ENCODE measurements at regions not wholly inside any gene's neighbourhood (a gene's known extent, or its start where the extent isn't known, plus 50 kb on each side); places are given as distances from the start of the nearest gene placed in this dataset.

DNA sequence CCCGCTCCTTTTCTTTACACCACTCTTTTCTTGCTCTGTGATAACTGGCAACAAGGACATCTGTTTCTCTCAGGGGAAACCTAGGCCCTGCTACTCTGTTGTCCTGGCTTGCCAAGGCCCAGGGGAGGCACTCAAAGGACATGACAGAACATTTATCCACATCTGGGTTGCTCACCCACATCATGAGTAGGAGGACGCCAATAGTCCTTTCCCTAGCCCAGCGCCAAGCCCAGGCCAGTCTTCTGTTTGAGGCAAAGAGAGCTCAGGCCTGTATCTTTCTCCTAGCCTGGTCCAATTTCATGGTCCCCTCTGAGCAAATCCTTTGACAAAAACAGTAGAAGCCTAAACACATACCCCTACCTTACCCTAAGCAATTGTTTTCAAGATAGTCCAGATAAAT is 366.8 kb upstream of the SGCD start:
- no peaks in the 10 kb centered on the region for H3K4me1 Mint-ChIP-seq (ENCODE audit: low read depth)
- H3K27me3 Mint-ChIP-seq: no peaks in the 10 kb centered on the region
- no peak overlapping the region for H3K27ac Mint-ChIP-seq
- intact Hi-C loops (cut with micrococcal nuclease): no loop called here
- DNase-seq: no peak
- no peaks in the 10 kb centered on the region for H3K36me3 Mint-ChIP-seq
- ChIA-PET POLR2A (no interaction called here), CTCF (no interaction called here)
- no peaks in the 10 kb centered on the region for H3K9me3 Mint-ChIP-seq
- H3K4me3 Mint-ChIP-seq: no peak overlapping the region

GRCh38 chr5:155969537-155969936 is 357.4 kb upstream of the SGCD start:
- no peaks in the 10 kb centered on the region for H3K4me1 Mint-ChIP-seq (ENCODE audit: low read depth)
- no peaks in the 10 kb centered on the region for H3K36me3 Mint-ChIP-seq
- CTCF ChIA-PET: no interaction called here
- no peak overlapping the region for H3K27ac Mint-ChIP-seq
- peaks cover 11% of the 10 kb centered on the region for H3K9me3 Mint-ChIP-seq
- no peak overlapping the region for H3K4me3 Mint-ChIP-seq
- peaks cover 4% of the 10 kb centered on the region for H3K27me3 Mint-ChIP-seq
- POLR2A ChIA-PET: no interaction called here
- intact Hi-C loops (cut with micrococcal nuclease): no loop called here
- DNase-seq: no peak

- Mint-ChIP-seq H3K4me1 (ENCODE audit: low read depth) (no peaks in the 10 kb centered on the region), H3K27me3 (peaks cover 14% of the 10 kb centered on the region), H3K36me3 (no peaks in the 10 kb centered on the region), H3K9me3 (no peaks in the 10 kb centered on the region), H3K27ac (no peak overlapping the region), H3K4me3 (no peak overlapping the region)
- POLR2A ChIA-PET: no interaction called here
- intact Hi-C loops (cut with micrococcal nuclease): no loop called here
- DNase-seq: no peak
- CTCF ChIA-PET: no interaction called here
Observed at GRCh38 chr5:155974369-155974768, 352.6 kb upstream of the SGCD start.

DNA sequence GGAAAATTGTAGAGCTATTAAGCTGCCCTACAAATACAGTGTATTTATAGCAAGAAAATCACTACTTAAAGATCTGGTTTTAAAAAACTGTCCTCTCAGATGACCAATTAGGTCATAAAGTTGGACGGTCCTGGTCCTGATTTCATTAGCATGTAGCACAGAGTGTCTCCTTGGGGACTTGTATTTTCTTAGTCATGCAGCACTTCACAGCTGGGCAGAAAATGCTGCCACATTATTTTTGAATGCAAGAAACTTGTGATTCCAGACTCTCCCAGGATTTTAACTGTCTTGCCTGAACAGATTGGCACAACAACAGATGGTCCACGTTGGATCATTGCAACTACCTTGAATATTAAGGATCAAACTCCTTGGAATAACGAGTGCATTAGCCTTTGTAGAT is 348.1 kb upstream of the SGCD start:
- ChIA-PET CTCF (no interaction called here), POLR2A (no interaction called here)
- no peaks in the 10 kb centered on the region for H3K36me3 Mint-ChIP-seq
- no peaks in the 10 kb centered on the region for H3K9me3 Mint-ChIP-seq
- intact Hi-C loops (cut with micrococcal nuclease): no loop called here
- no peak overlapping the region for H3K27ac Mint-ChIP-seq
- no peaks in the 10 kb centered on the region for H3K4me1 Mint-ChIP-seq (ENCODE audit: low read depth)
- DNase-seq: no peak
- H3K27me3 Mint-ChIP-seq: peaks cover 10% of the 10 kb centered on the region
- no peak overlapping the region for H3K4me3 Mint-ChIP-seq

GRCh38 chr5:155982354-155982753 is 344.6 kb upstream of the SGCD start:
- ChIA-PET CTCF (no interaction called here), POLR2A (no interaction called here)
- Mint-ChIP-seq H3K4me1 (ENCODE audit: low read depth) (no peaks in the 10 kb centered on the region), H3K27me3 (no peaks in the 10 kb centered on the region), H3K4me3 (no peak overlapping the region), H3K27ac (no peak overlapping the region), H3K9me3 (no peaks in the 10 kb centered on the region), H3K36me3 (no peaks in the 10 kb centered on the region)
- intact Hi-C loops (cut with micrococcal nuclease): no loop called here
- no peak for DNase-seq

DNA sequence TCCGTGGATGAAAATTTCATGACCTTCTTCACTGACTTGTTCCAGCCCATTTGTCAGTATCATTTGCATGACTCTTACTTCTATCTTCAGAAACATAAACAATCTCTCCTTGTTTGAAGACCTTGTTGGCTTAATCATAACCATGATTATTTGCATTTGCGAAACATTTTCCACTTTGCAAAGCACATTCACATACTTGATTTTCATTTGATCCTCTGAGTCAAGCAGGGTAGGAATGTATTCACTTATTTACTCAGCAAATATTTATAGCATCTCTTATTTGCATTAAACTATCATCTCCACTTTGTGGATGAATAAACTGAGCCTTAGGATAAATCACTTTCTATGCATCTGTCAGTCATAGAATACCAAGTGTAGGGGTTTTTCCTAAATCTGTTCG is 343.0 kb upstream of the SGCD start:
- no peak overlapping the region for H3K27ac Mint-ChIP-seq
- intact Hi-C loops (cut with micrococcal nuclease): no loop called here
- no peaks in the 10 kb centered on the region for H3K9me3 Mint-ChIP-seq
- H3K4me1 Mint-ChIP-seq (ENCODE audit: low read depth): no peaks in the 10 kb centered on the region
- DNase-seq: no peak
- CTCF ChIA-PET: no interaction called here
- no peak overlapping the region for H3K4me3 Mint-ChIP-seq
- no peaks in the 10 kb centered on the region for H3K27me3 Mint-ChIP-seq
- no peaks in the 10 kb centered on the region for H3K36me3 Mint-ChIP-seq
- POLR2A ChIA-PET: no interaction called here

DNA sequence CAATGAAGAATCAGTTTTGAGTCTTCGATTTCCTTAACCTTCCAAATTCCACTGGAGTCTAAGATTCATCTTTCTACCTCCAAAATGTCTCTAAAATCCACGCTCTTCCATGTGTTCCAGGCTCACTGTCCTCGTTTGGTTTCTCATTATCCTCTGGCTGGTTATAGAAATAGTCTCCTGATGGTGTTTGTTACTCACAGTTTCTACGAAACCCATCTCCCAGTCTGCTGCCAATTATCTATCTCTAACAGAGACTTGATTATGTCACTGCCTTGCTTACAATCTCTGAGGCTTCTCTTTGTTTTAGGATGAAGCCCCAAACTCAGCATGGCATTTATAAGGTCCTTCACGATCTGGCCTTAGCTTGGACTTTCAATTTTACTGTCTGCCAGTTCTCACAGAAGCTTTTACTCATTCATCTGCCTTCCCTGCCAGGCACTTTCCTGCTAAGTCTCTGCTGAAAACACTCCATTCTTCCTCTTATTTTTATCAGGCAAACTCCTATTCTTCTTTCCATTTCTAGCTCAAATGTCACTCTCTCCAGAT is 339.6 kb upstream of the SGCD start:
- no peaks in the 10 kb centered on the region for H3K27me3 Mint-ChIP-seq
- no peak overlapping the region for H3K27ac Mint-ChIP-seq
- H3K36me3 Mint-ChIP-seq: no peaks in the 10 kb centered on the region
- ChIA-PET CTCF (no interaction called here), POLR2A (no interaction called here)
- intact Hi-C loops (cut with micrococcal nuclease): no loop called here
- H3K4me3 Mint-ChIP-seq: no peak overlapping the region
- no peaks in the 10 kb centered on the region for H3K9me3 Mint-ChIP-seq
- no peaks in the 10 kb centered on the region for H3K4me1 Mint-ChIP-seq (ENCODE audit: low read depth)
- no peak for DNase-seq

GRCh38 chr5:155989879-155990278 is 337.1 kb upstream of the SGCD start:
- H3K27me3 Mint-ChIP-seq: peaks cover 2% of the 10 kb centered on the region
- no peak for DNase-seq
- no peaks in the 10 kb centered on the region for H3K36me3 Mint-ChIP-seq
- no peaks in the 10 kb centered on the region for H3K4me1 Mint-ChIP-seq (ENCODE audit: low read depth)
- POLR2A ChIA-PET: no interaction called here
- no peak overlapping the region for H3K27ac Mint-ChIP-seq
- H3K9me3 Mint-ChIP-seq: no peaks in the 10 kb centered on the region
- intact Hi-C loops (cut with micrococcal nuclease): no loop called here
- no peak overlapping the region for H3K4me3 Mint-ChIP-seq
- CTCF ChIA-PET: no interaction called here

GRCh38 chr5:155996123-155996522 is 330.8 kb upstream of the SGCD start:
- H3K4me1 Mint-ChIP-seq (ENCODE audit: low read depth): no peaks in the 10 kb centered on the region
- ChIA-PET POLR2A (no interaction called here), CTCF (no interaction called here)
- no peaks in the 10 kb centered on the region for H3K9me3 Mint-ChIP-seq
- DNase-seq: no peak
- H3K36me3 Mint-ChIP-seq: no peaks in the 10 kb centered on the region
- peaks cover 2% of the 10 kb centered on the region for H3K27me3 Mint-ChIP-seq
- intact Hi-C loops (cut with micrococcal nuclease): no loop called here
- no peak overlapping the region for H3K4me3 Mint-ChIP-seq
- no peak overlapping the region for H3K27ac Mint-ChIP-seq

DNA sequence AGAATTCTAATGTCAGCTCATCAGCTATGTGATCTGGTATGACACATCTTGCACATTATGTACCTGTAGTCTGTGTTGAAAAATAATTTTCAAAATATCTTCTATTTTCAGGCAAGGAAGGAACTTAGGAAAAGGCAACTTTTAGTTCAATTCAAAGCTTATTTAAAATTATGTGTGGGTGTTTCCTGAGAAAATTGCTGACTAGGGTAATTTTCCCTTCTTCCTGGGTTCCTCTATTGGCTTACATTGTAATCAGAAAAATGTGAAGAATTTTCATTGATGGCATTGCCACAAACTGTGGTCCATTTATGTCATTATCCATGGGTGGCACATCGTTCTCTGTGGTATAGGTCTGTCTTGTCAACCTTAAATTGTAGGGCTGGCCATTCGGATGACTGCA is 328.7 kb upstream of the SGCD start:
- CTCF ChIA-PET: no interaction called here
- Mint-ChIP-seq H3K27me3 (no peaks in the 10 kb centered on the region), H3K9me3 (no peaks in the 10 kb centered on the region), H3K4me1 (ENCODE audit: low read depth) (no peaks in the 10 kb centered on the region), H3K4me3 (no peak overlapping the region), H3K36me3 (no peaks in the 10 kb centered on the region), H3K27ac (no peak overlapping the region)
- intact Hi-C loops (cut with micrococcal nuclease): no loop called here
- POLR2A ChIA-PET: no interaction called here
- no peak for DNase-seq

DNA sequence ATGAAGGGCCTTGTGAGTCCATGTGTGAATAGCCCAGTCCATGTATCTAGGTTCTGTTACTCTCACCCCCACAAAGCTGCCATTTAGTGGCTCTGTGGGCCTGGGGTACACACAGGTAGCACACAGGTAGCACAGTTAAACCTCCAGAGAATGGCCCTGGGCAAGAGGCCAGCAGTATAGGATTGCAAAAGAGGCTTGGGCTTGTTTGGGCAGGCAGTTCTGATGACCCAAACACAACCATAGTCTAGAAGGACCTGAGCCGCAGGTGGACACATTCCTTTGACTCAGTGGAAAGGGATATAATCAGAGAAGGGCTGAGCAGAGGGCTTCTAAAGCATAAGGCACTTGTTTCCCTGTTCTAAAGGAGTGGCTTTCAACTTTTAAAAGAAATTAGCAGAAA is 326.8 kb upstream of the SGCD start:
- Mint-ChIP-seq H3K36me3 (no peaks in the 10 kb centered on the region), H3K4me1 (ENCODE audit: low read depth) (no peaks in the 10 kb centered on the region), H3K27ac (no peak overlapping the region), H3K4me3 (no peak overlapping the region), H3K9me3 (no peaks in the 10 kb centered on the region), H3K27me3 (no peaks in the 10 kb centered on the region)
- intact Hi-C loops (cut with micrococcal nuclease): no loop called here
- ChIA-PET CTCF (no interaction called here), POLR2A (no interaction called here)
- no peak for DNase-seq

GRCh38 chr5:156004754-156005153 is 322.2 kb upstream of the SGCD start:
- no peaks in the 10 kb centered on the region for H3K36me3 Mint-ChIP-seq
- H3K27ac Mint-ChIP-seq: no peak overlapping the region
- intact Hi-C loops (cut with micrococcal nuclease): no loop called here
- no peaks in the 10 kb centered on the region for H3K9me3 Mint-ChIP-seq
- no peak for DNase-seq
- CTCF ChIA-PET: no interaction called here
- H3K4me3 Mint-ChIP-seq: no peak overlapping the region
- no peaks in the 10 kb centered on the region for H3K4me1 Mint-ChIP-seq (ENCODE audit: low read depth)
- POLR2A ChIA-PET: no interaction called here
- no peaks in the 10 kb centered on the region for H3K27me3 Mint-ChIP-seq

GRCh38 chr5:156006026-156006647 is 320.8 kb upstream of the SGCD start:
- POLR2A ChIA-PET: no interaction called here

DNA sequence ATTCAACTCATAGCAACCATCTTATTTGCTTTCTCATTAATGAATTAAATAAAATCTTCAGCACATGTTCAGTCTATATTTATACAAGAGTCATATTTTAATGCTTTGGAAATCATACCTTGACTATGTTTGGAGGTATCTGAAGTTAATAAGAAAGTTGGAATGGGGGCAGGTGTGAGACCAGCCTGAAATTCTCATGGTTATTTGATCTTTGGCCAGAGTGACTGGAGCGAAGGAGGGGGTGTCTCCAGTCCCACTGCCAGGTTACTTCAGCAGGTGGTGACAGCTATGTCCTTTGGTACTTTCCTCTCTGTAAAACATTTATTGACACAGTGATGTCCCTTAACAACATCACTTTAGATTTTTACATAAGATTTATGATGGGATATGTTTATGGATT is 318.1 kb upstream of the SGCD start:
- no peaks in the 10 kb centered on the region for H3K27me3 Mint-ChIP-seq
- H3K9me3 Mint-ChIP-seq: no peaks in the 10 kb centered on the region
- no peaks in the 10 kb centered on the region for H3K4me1 Mint-ChIP-seq (ENCODE audit: low read depth)
- intact Hi-C loops (cut with micrococcal nuclease): no loop called here
- ChIA-PET CTCF (no interaction called here), POLR2A (no interaction called here)
- H3K27ac Mint-ChIP-seq: no peak overlapping the region
- no peak for DNase-seq
- H3K36me3 Mint-ChIP-seq: no peaks in the 10 kb centered on the region
- H3K4me3 Mint-ChIP-seq: no peak overlapping the region

More at GRCh38 chr5:156006026-156006647, 320.8 kb upstream of the SGCD start:
- H3K27me3 Mint-ChIP-seq: no peaks in the 10 kb centered on the region
- no peaks in the 10 kb centered on the region for H3K9me3 Mint-ChIP-seq
- H3K36me3 Mint-ChIP-seq: no peaks in the 10 kb centered on the region
- intact Hi-C loops (cut with micrococcal nuclease): no loop called here
- no peaks in the 10 kb centered on the region for H3K4me1 Mint-ChIP-seq (ENCODE audit: low read depth)
- CTCF ChIA-PET: no interaction called here
- no peak overlapping the region for H3K27ac Mint-ChIP-seq
- H3K4me3 Mint-ChIP-seq: no peak overlapping the region
- DNase-seq: no peak

All from activated CD4-positive, alpha-beta memory T cell treated with anti-CD3 and anti-CD28 coated beads for 36 hours (primary cell).